Suppressor macrophage treated with lipopolysaccharide for 1 hour (primary cell): ENCODE measurements at regions not wholly inside any gene's neighbourhood (a gene's known extent, or its start where the extent isn't known, plus 50 kb on each side); places are given as distances from the start of the nearest gene placed in this dataset.

Source experiments
- DNase-seq, 3 donors: peaks; one replicate each; pipeline ENCODE4 v3.0.0-alpha.2; 2020 to 2022

- peak; percentile 66 to 72 (median 70) for DNase-seq
These were observed 267.2 kb upstream of the ECI2 start for GRCh38 chr6:4402477-4402976.

GRCh38 chr6:4401408-4402368, 266.3 kb upstream of the ECI2 start:
- DNase-seq, result no peak

- DNase-seq, result no peak
These were observed 264.3 kb upstream of the ECI2 start for GRCh38 chr6:4399656-4400055.

- DNase-seq, result no peak
These were observed 263.4 kb upstream of the ECI2 start for GRCh38 chr6:4398791-4399190.

GRCh38 chr6:4397307-4397706, 261.9 kb upstream of the ECI2 start:
- no peak for DNase-seq

- peak in 1 of 3 donors; percentile 35 for DNase-seq
These were observed 260.7 kb upstream of the ECI2 start for GRCh38 chr6:4396044-4396443.

- DNase-seq, result no peak
These were observed 260.0 kb upstream of the ECI2 start for GRCh38 chr6:4395386-4395785.

GRCh38 chr6:4394786-4395185, 259.4 kb upstream of the ECI2 start:
- peak in 1 of 3 donors; percentile 40 for DNase-seq

GRCh38 chr6:4388675-4389074, 253.3 kb upstream of the ECI2 start:
- no peak for DNase-seq

GRCh38 chr6:4384656-4385055, 249.3 kb upstream of the ECI2 start:
- peak; percentile 37 to 51 (median 39) for DNase-seq

- DNase-seq, result no peak
These were observed 248.7 kb upstream of the ECI2 start for GRCh38 chr6:4383910-4384638.

- no peak for DNase-seq
These were observed 247.0 kb upstream of the ECI2 start for GRCh38 chr6:4382362-4382853.

- DNase-seq, result no peak
These were observed 246.0 kb upstream of the ECI2 start for GRCh38 chr6:4381381-4381780.

GRCh38 chr6:4380881-4381281, 245.5 kb upstream of the ECI2 start:
- DNase-seq, result no peak

- no peak for DNase-seq
These were observed 244.6 kb upstream of the ECI2 start for GRCh38 chr6:4379958-4380357.

- no peak for DNase-seq
These were observed 243.1 kb upstream of the ECI2 start for GRCh38 chr6:4378319-4378996.

GRCh38 chr6:4377603-4378002, 242.2 kb upstream of the ECI2 start:
- DNase-seq, result no peak

GRCh38 chr6:4374216-4374615, 238.8 kb upstream of the ECI2 start:
- DNase-seq, result no peak

GRCh38 chr6:4372866-4373265, 237.5 kb upstream of the ECI2 start:
- DNase-seq, result no peak

- peak; percentile 41 to 61 (median 45) for DNase-seq
These were observed 236.0 kb upstream of the ECI2 start for GRCh38 chr6:4371207-4371921.

GRCh38 chr6:4370066-4370465, 234.7 kb upstream of the ECI2 start:
- DNase-seq, result no peak

GRCh38 chr6:4369616-4370015, 234.2 kb upstream of the ECI2 start:
- DNase-seq, result peak; percentile 21 to 42 (median 22)
